ENCODE measurements at regions not wholly inside any gene's neighbourhood (a gene's known extent, or its start where the extent isn't known, plus 50 kb on each side); places are given as distances from the start of the nearest gene placed in this dataset.

DNA sequence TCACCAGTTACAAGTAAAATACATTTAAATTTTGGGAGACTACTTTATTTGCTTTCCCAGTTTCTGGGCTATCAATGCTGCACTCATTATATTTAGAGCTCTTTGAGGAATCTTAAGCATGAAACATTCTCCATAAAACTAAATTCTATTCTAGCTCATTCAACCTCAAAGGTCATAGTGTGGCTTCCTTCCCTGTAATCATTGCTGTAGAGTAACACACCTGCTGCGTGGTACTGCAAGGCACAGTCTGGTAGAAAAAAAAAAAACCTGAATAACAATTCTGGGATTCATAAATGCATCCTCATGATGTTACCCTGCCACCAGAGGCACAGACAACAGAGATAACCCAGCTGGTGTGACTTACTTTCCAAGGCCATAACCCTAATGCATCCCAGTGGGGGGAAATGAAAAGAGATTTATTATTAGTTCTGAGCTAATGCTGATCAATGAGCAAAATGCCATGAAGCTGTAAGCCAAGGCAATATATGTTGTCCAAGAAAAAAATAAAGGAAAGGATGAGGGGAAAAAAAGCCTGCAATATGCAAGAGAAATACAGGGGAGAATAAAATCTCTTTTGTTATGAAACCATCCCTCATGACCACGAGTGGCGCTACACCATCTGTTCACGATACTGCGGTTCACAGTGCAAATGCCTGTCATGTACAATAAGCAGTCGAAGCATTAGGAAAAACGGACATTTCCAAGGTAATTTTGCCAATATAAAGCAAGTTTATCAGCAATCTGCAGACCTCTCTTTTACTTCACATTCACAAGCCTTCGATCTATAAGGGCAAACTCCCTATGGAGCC is 1481.6 kb upstream of the PIK3C3 start:
- H3K4me3 ChIP-seq, result no peak overlapping the region
- Mint-ChIP-seq H3K4me3 (no peak overlapping the region), H3K36me3 (no peaks in the 10 kb centered on the region), H3K27me3 (ENCODE audit: insufficient read depth, low read depth) (no peaks in the 10 kb centered on the region), H3K27ac (no peak overlapping the region), H3K4me1 (no peaks in the 10 kb centered on the region), H3K9me3 (no peaks in the 10 kb centered on the region)
- H3K36me3 ChIP-seq, result no peaks in the 10 kb centered on the region
- no peak overlapping the region for H2AFZ ChIP-seq (replicated peaks)
- no peaks in the 10 kb centered on the region for H3K4me1 ChIP-seq
- no peaks in the 10 kb centered on the region for H3F3A ChIP-seq (ENCODE audit: low read depth)
- no peak overlapping the region for H3K9ac ChIP-seq
- no peak for DNase-seq (ENCODE audit: low spot score)
- no peaks in the 10 kb centered on the region for H3K79me2 ChIP-seq (ENCODE audit: low read depth)
- H3K9me3 ChIP-seq (ENCODE audit: low read depth), result no peaks in the 10 kb centered on the region
- H3K27me3 ChIP-seq, result no peaks in the 10 kb centered on the region
- no peak overlapping the region for H3K27ac ChIP-seq
- H3K4me2 ChIP-seq, result no peak overlapping the region
- TF ChIP-seq EZH2phosphoT487 (IDR thresholded peaks at IDR 0.05) (no peak), CTCF (IDR thresholded peaks at IDR 0.05) (no peak)
- no peaks in the 10 kb centered on the region for H4K20me1 ChIP-seq (ENCODE audit: low read depth)

- Histone ChIP-seq H3K9me3 (ENCODE audit: low read depth) (no peaks in the 10 kb centered on the region), H3K27me3 (no peaks in the 10 kb centered on the region), H3K4me1 (no peaks in the 10 kb centered on the region), H3K27ac (no peak overlapping the region), H3K36me3 (no peaks in the 10 kb centered on the region), H3F3A (ENCODE audit: low read depth) (no peaks in the 10 kb centered on the region), H3K4me3 (no peak overlapping the region), H3K4me2 (no peak overlapping the region), H4K20me1 (ENCODE audit: low read depth) (no peaks in the 10 kb centered on the region), H2AFZ (replicated peaks) (peak overlapping the region; percentile 34), H3K79me2 (ENCODE audit: low read depth) (no peaks in the 10 kb centered on the region), H3K9ac (no peak overlapping the region)
- Mint-ChIP-seq H3K4me3 (no peak overlapping the region), H3K9me3 (no peaks in the 10 kb centered on the region), H3K4me1 (no peaks in the 10 kb centered on the region), H3K36me3 (no peaks in the 10 kb centered on the region), H3K27me3 (ENCODE audit: insufficient read depth, low read depth) (no peaks in the 10 kb centered on the region), H3K27ac (no peak overlapping the region)
- no peak for DNase-seq (ENCODE audit: low spot score)
- TF ChIP-seq EZH2phosphoT487 (IDR thresholded peaks at IDR 0.05), result no peak
- TF ChIP-seq CTCF (IDR thresholded peaks at IDR 0.05), result no peak
- TF ChIP-seq EZH2 (IDR thresholded peaks at IDR 0.05), result no peak
Observed at GRCh38 chr18:40470723-40471122, 1484.3 kb upstream of the PIK3C3 start.

- H3K27me3 Mint-ChIP-seq (ENCODE audit: insufficient read depth, low read depth), result no peaks in the 10 kb centered on the region
- no peak for TF ChIP-seq EZH2phosphoT487 (IDR thresholded peaks at IDR 0.05)
- TF ChIP-seq CTCF (IDR thresholded peaks at IDR 0.05), result no peak
- TF ChIP-seq EZH2 (IDR thresholded peaks at IDR 0.05), result no peak
- no peak overlapping the region for H3K27ac ChIP-seq
- no peaks in the 10 kb centered on the region for H3K4me1 ChIP-seq
- no peak overlapping the region for H3K4me3 Mint-ChIP-seq
- H3K36me3 Mint-ChIP-seq, result no peaks in the 10 kb centered on the region
- no peaks in the 10 kb centered on the region for H3F3A ChIP-seq (ENCODE audit: low read depth)
- no peak overlapping the region for H3K27ac Mint-ChIP-seq
- H3K4me2 ChIP-seq, result no peak overlapping the region
- no peaks in the 10 kb centered on the region for H3K9me3 ChIP-seq (ENCODE audit: low read depth)
- no peaks in the 10 kb centered on the region for H3K79me2 ChIP-seq (ENCODE audit: low read depth)
- no peaks in the 10 kb centered on the region for H3K27me3 ChIP-seq
- DNase-seq (ENCODE audit: low spot score), result no peak
- H3K36me3 ChIP-seq, result no peaks in the 10 kb centered on the region
- no peaks in the 10 kb centered on the region for H3K4me1 Mint-ChIP-seq
- H4K20me1 ChIP-seq (ENCODE audit: low read depth), result no peaks in the 10 kb centered on the region
- H2AFZ ChIP-seq (replicated peaks), result no peak overlapping the region
- H3K9me3 Mint-ChIP-seq, result no peaks in the 10 kb centered on the region
- no peak overlapping the region for H3K9ac ChIP-seq
- no peak overlapping the region for H3K4me3 ChIP-seq
Observed at GRCh38 chr18:40469851-40470250, 1485.2 kb upstream of the PIK3C3 start.
